ENCODE measurements at regions not wholly inside any gene's neighbourhood (a gene's known extent, or its start where the extent isn't known, plus 50 kb on each side); places are given as distances from the start of the nearest gene placed in this dataset.

- Histone ChIP-seq H3K4me3 (no peak overlapping the region), H3K4me2 (no peak overlapping the region), H3K9me3 (no peaks in the 10 kb centered on the region), H3K4me1 (no peaks in the 10 kb centered on the region), H3K27ac (no peak overlapping the region)
- no peak for FAIRE-seq
- ChIA-PET POLR2A (no interaction called here), CTCF (no interaction called here)
- no peak for ATAC-seq
- DNase-seq (ENCODE audit: low read depth in 1 of 2, low spot score in 1 of 2), result no peak
- TF ChIP-seq RCOR1 (IDR thresholded peaks at IDR 0.05; ENCODE audit: low read depth, low read length), result no peak
- TF ChIP-seq MAZ (IDR thresholded peaks at IDR 0.05; ENCODE audit: borderline replicate concordance, low read depth, low read length), result no peak
- no peak for TF ChIP-seq CBX2 (IDR thresholded peaks at IDR 0.05; ENCODE audit: borderline replicate concordance, low read depth)
- TF ChIP-seq CTCF (IDR thresholded peaks at IDR 0.05), result no peak
- no peak for TF ChIP-seq HDAC2 (IDR thresholded peaks at IDR 0.05)
- TF ChIP-seq ESRRA (IDR thresholded peaks at IDR 0.05; ENCODE audit: borderline replicate concordance, low read length), result no peak
- no peak for TF ChIP-seq EHF (CRISPR knock-in tag; IDR thresholded peaks at IDR 0.05)
- no peak for TF ChIP-seq CEBPB (IDR thresholded peaks at IDR 0.05)
- TF ChIP-seq JUNB (IDR thresholded peaks at IDR 0.05), result no peak
- no peak for TF ChIP-seq ZNF302 (CRISPR knock-in tag; IDR thresholded peaks at IDR 0.05)
- no peak for TF ChIP-seq EHMT2 (IDR thresholded peaks at IDR 0.05; ENCODE audit: low read depth)
- TF ChIP-seq NR3C1 (IDR thresholded peaks at IDR 0.05), result no peak
- TF ChIP-seq BCL3 (IDR thresholded peaks at IDR 0.05), result no peak
- no peak for TF ChIP-seq MYC (IDR thresholded peaks at IDR 0.05; ENCODE audit: borderline replicate concordance, low read length)
These were observed 231.0 kb upstream of the GYPA start for GRCh38 chr4:144371485-144371884.

- Histone ChIP-seq H3K4me1 (no peaks in the 10 kb centered on the region), H3K27ac (no peak overlapping the region), H3K4me2 (no peak overlapping the region), H3K4me3 (no peak overlapping the region), H3K9me3 (no peaks in the 10 kb centered on the region)
- TF ChIP-seq MYC (IDR thresholded peaks at IDR 0.05; ENCODE audit: borderline replicate concordance, low read length), result no peak
- no peak for TF ChIP-seq KDM5A (IDR thresholded peaks at IDR 0.05)
- no peak for TF ChIP-seq JUN (IDR thresholded peaks at IDR 0.05)
- no peak for TF ChIP-seq EHMT2 (IDR thresholded peaks at IDR 0.05; ENCODE audit: low read depth)
- TF ChIP-seq ZC3H11A (IDR thresholded peaks at IDR 0.05), result no peak
- 61% methylated on average over 5 of the region's 5 CpGs for WGBS (ENCODE audit: missing lambda C conversion rate)
- FAIRE-seq (no peak), DNase-seq (ENCODE audit: low read depth in 1 of 2, low spot score in 1 of 2) (no peak), ATAC-seq (no peak)
- POLR2A ChIA-PET, result no interaction called here
- CTCF ChIA-PET, result no interaction called here
These were observed 233.5 kb upstream of the GYPA start for GRCh38 chr4:144374065-144374464.

GRCh38 chr4:144376866-144377265, 236.3 kb upstream of the GYPA start:
- FAIRE-seq (no peak), DNase-seq (ENCODE audit: low read depth in 1 of 2, low spot score in 1 of 2) (no peak), ATAC-seq (no peak)
- Histone ChIP-seq H3K27ac (no peak overlapping the region), H3K9me3 (no peaks in the 10 kb centered on the region), H3K4me1 (no peaks in the 10 kb centered on the region), H3K4me2 (no peak overlapping the region), H3K4me3 (no peak overlapping the region)
- POLR2A ChIA-PET, result no interaction called here
- no peak for TF ChIP-seq NPAS2 (CRISPR knock-in tag; IDR thresholded peaks at IDR 0.05; ENCODE audit: borderline replicate concordance)
- TF ChIP-seq MAFK (IDR thresholded peaks at IDR 0.05; ENCODE audit: partially characterized antibody), result no peak
- no peak for TF ChIP-seq POLR2AphosphoS2 (conservative IDR thresholded peaks at IDR 0.05; ENCODE audit: low read length)
- no peak for TF ChIP-seq CTCF (IDR thresholded peaks at IDR 0.05)
- no peak for TF ChIP-seq NFE2L2 (conservative IDR thresholded peaks at IDR 0.05; ENCODE audit: low read length)
- no peak for TF ChIP-seq RFX5 (IDR thresholded peaks at IDR 0.05)
- no peak for TF ChIP-seq EHF (CRISPR knock-in tag; IDR thresholded peaks at IDR 0.05)
- no peak for TF ChIP-seq HEYL (CRISPR knock-in tag; IDR thresholded peaks at IDR 0.05)
- no peak for TF ChIP-seq CBX2 (IDR thresholded peaks at IDR 0.05; ENCODE audit: borderline replicate concordance, low read depth)
- no peak for TF ChIP-seq CHD2 (IDR thresholded peaks at IDR 0.05; ENCODE audit: low read length, partially characterized antibody)
- no peak for TF ChIP-seq ZNF302 (CRISPR knock-in tag; IDR thresholded peaks at IDR 0.05)
- no peak for TF ChIP-seq PBX3 (IDR thresholded peaks at IDR 0.05)
- no peak for TF ChIP-seq RARB (CRISPR knock-in tag; IDR thresholded peaks at IDR 0.05)
- no peak for TF ChIP-seq HOXA7 (CRISPR knock-in tag; IDR thresholded peaks at IDR 0.05)
- TF ChIP-seq CHD4 (IDR thresholded peaks at IDR 0.05; ENCODE audit: borderline replicate concordance), result no peak
- no peak for TF ChIP-seq JUNB (IDR thresholded peaks at IDR 0.05)
- WGBS (ENCODE audit: missing lambda C conversion rate), result 60% methylated on average over 2 of the region's 2 CpGs
- CTCF ChIA-PET, result no interaction called here

All from A549 (cell line).